ENCODE measurements at regions not wholly inside any gene's neighbourhood (a gene's known extent, or its start where the extent isn't known, plus 50 kb on each side); places are given as distances from the start of the nearest gene placed in this dataset.

GRCh38 chr9:87093777-87094176 is 146.5 kb upstream of the GAS1 start:
- H3K4me2 ChIP-seq (ENCODE audit: low read length) = no peak overlapping the region
- H3K9ac ChIP-seq (ENCODE audit: low read length) = no peak overlapping the region
- ATAC-seq (no peak), DNase-seq (ENCODE audit: low read depth, low spot score) (no peak)
- RAD21 ChIA-PET (ENCODE audit: low non-redundant PET in 1 of 2, low total read pairs in 2 of 2, uncharacterized antibody in 2 of 2, unreplicated experiment in 2 of 2) = no interaction called here
- CTCF ChIA-PET = interaction anchor here (0.7 kb wide), 1 partner anchor 13 kb away, joined by 5 read pairs; no protein-coding TSS in a partner anchor
- no peaks in the 10 kb centered on the region for H3K4me1 ChIP-seq (ENCODE audit: control insufficient read depth in 1 of 2, insufficient read depth in 2 of 2, low read length in 2 of 2)
- no peaks in the 10 kb centered on the region for H3K9me3 ChIP-seq (ENCODE audit: control insufficient read depth in 1 of 2, insufficient read depth in 1 of 2, low read depth in 1 of 2, low read length in 2 of 2)
- no peak overlapping the region for H2AFZ ChIP-seq (ENCODE audit: low read depth, low read length, poor library complexity, severe bottlenecking)
- no peak overlapping the region for H3K27ac ChIP-seq (ENCODE audit: low read depth, low read length)
- POLR2A ChIA-PET = no interaction called here
- no peaks in the 10 kb centered on the region for H3K9me2 ChIP-seq (ENCODE audit: insufficient read depth)
- no peaks in the 10 kb centered on the region for H4K20me1 ChIP-seq (ENCODE audit: insufficient read depth)
- intact Hi-C loops (cut with micrococcal nuclease) = no loop called here
- peaks cover 3% of the 10 kb centered on the region; the same call in 1 of the 2 replicates for H3K27me3 ChIP-seq (ENCODE audit: insufficient read depth, low read length)
- no peaks in the 10 kb centered on the region for H3K36me3 ChIP-seq (ENCODE audit: control insufficient read depth in 1 of 2, insufficient read depth in 2 of 2, low read length in 2 of 2)
- TF ChIP-seq TCF7L2 (IDR thresholded peaks at IDR 0.05; ENCODE audit: borderline replicate concordance, extremely low read depth, insufficient read depth, insufficient read length) = no peak
- TF ChIP-seq SIN3A (IDR thresholded peaks at IDR 0.05; ENCODE audit: low read depth) = no peak
- TF ChIP-seq EGR1 (IDR thresholded peaks at IDR 0.05; ENCODE audit: low read depth) = no peak
- TF ChIP-seq MAX (IDR thresholded peaks at IDR 0.05) = no peak
- no peak for TF ChIP-seq CEBPB (IDR thresholded peaks at IDR 0.05; ENCODE audit: low read depth)
- no peak for TF ChIP-seq EZH2phosphoT487 (IDR thresholded peaks at IDR 0.05; ENCODE audit: borderline replicate concordance)
- TF ChIP-seq ATF3 (IDR thresholded peaks at IDR 0.05) = no peak
- no peak for TF ChIP-seq POLR2A (IDR thresholded peaks at IDR 0.05; ENCODE audit: borderline replicate concordance, extremely low read depth, insufficient read depth, insufficient read length)
- TF ChIP-seq SP1 (IDR thresholded peaks at IDR 0.05; ENCODE audit: low read depth) = no peak
- TF ChIP-seq FOSL1 (IDR thresholded peaks at IDR 0.05; ENCODE audit: low read depth) = no peak
- no peak for TF ChIP-seq YY1 (IDR thresholded peaks at IDR 0.05; ENCODE audit: extremely low read depth, insufficient replicate concordance, low read depth, low read length)
- no peak for TF ChIP-seq ELF1 (IDR thresholded peaks at IDR 0.05; ENCODE audit: borderline replicate concordance, low read depth)
- TF ChIP-seq REST (IDR thresholded peaks at IDR 0.05; ENCODE audit: low read depth) = no peak
- TF ChIP-seq ZFX (IDR thresholded peaks at IDR 0.05) = no peak
- TF ChIP-seq CTCF (IDR thresholded peaks at IDR 0.05 in 2 of 3, conservative IDR thresholded peaks at IDR 0.05 in 1 of 3; ENCODE audit: borderline replicate concordance in 1 of 3, insufficient read depth in 1 of 3, low read depth in 2 of 3, low read length in 2 of 3) = no peak
- TF ChIP-seq CBX3 (IDR thresholded peaks at IDR 0.05; ENCODE audit: low read depth) = no peak
- TF ChIP-seq SRF (IDR thresholded peaks at IDR 0.05; ENCODE audit: low read depth) = no peak
- no peak for TF ChIP-seq JUND (IDR thresholded peaks at IDR 0.05)
- no peak for TF ChIP-seq ZNF274 (IDR thresholded peaks at IDR 0.05; ENCODE audit: low read depth, low read length)
- no peak for TF ChIP-seq POLR2AphosphoS5 (IDR thresholded peaks at IDR 0.05; ENCODE audit: low read depth, low read length)
- BruUV-seq (replicated peaks) = no TSS peak
- H3K79me2 ChIP-seq (ENCODE audit: insufficient read depth, low read length) = no peaks in the 10 kb centered on the region
- H3K4me3 ChIP-seq (replicated peaks in 1 of 2; ENCODE audit: low read depth in 1 of 2, low read length in 2 of 2) = no peak overlapping the region

All from HCT116 (cell line).